ENCODE measurements at regions not wholly inside any gene's neighbourhood (a gene's known extent, or its start where the extent isn't known, plus 50 kb on each side); places are given as distances from the start of the nearest gene placed in this dataset.
"Not testable (repeated sequence)": the region's sequence is repeated elsewhere in the genome, so short reads cannot be mapped to it uniquely, and the experiment has no call there.

DNA sequence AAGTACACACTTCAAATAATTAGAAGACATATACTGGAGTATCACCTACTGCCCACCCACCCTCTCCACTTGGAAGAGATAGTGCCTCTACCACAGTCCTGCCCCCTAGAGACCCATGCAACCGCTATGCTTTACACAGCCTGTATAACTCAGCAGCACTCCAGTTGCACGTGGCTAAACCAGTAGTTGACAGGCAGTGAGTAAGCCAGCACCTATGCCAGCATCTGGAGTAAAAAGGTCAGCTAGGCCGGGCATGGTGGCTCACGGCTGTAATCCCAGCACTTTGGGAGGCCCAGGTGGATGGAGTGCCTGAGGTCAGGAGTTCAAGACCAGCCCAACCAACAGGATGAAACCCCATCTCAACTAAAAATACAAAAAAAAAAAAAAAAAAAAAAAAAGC is 356.4 kb downstream of the NR2F1-AS1 start:
- H3K27ac ChIP-seq = no peak overlapping the region
- TF ChIP-seq, protein P1, sequence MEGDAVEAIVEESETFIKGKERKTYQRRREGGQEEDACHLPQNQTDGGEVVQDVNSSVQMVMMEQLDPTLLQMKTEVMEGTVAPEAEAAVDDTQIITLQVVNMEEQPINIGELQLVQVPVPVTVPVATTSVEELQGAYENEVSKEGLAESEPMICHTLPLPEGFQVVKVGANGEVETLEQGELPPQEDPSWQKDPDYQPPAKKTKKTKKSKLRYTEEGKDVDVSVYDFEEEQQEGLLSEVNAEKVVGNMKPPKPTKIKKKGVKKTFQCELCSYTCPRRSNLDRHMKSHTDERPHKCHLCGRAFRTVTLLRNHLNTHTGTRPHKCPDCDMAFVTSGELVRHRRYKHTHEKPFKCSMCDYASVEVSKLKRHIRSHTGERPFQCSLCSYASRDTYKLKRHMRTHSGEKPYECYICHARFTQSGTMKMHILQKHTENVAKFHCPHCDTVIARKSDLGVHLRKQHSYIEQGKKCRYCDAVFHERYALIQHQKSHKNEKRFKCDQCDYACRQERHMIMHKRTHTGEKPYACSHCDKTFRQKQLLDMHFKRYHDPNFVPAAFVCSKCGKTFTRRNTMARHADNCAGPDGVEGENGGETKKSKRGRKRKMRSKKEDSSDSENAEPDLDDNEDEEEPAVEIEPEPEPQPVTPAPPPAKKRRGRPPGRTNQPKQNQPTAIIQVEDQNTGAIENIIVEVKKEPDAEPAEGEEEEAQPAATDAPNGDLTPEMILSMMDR (conservative IDR thresholded peaks at IDR 0.05) = no peak

DNA sequence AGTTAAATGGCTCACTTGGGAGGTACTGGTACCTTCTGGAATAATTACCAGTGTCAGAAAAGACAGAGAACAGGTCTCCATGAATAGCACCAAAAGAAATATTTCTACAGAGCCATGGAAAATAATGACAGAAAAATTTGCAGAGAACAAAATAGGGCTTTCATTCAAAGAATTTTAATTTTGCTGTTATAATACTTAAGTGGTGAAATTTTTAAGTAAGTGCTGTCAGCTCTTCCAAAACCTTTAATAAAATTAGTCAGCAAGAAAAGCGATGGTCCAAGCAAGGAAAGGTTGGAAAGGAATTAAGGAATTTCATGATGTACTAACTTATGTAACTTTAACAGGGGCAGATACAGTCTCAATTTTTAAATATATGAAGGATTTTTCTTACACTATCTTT is 359.2 kb downstream of the NR2F1-AS1 start:
- TF ChIP-seq, protein P1 (conservative IDR thresholded peaks at IDR 0.05) = no peak
- no peak overlapping the region for H3K27ac ChIP-seq

DNA sequence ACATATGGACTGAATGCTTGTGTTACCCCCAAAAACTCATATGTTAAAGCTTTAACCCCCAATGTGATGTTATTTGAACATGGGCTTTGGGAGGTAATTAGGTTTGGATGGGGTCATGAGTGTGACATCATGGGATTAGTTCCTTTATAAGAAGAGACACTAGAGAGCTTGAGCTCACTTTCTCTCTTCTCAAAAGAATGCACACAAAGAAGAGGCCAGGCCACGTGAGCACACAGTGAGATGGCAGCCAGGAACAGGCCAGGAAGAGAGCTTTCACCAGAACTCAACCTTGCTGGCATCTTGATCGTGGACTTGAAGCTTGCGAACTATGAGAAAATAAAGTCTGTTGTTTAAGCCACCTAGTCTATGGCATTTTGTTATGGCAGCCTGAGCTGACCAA is 360.6 kb downstream of the NR2F1-AS1 start:
- TF ChIP-seq, protein P1 (conservative IDR thresholded peaks at IDR 0.05) = no peak
- no peak overlapping the region for H3K27ac ChIP-seq

GRCh38 chr5:93219641-93220145 is 361.3 kb downstream of the NR2F1-AS1 start:
- TF ChIP-seq, protein P1 (conservative IDR thresholded peaks at IDR 0.05) = no peak
- H3K27ac ChIP-seq = no peak overlapping the region

DNA sequence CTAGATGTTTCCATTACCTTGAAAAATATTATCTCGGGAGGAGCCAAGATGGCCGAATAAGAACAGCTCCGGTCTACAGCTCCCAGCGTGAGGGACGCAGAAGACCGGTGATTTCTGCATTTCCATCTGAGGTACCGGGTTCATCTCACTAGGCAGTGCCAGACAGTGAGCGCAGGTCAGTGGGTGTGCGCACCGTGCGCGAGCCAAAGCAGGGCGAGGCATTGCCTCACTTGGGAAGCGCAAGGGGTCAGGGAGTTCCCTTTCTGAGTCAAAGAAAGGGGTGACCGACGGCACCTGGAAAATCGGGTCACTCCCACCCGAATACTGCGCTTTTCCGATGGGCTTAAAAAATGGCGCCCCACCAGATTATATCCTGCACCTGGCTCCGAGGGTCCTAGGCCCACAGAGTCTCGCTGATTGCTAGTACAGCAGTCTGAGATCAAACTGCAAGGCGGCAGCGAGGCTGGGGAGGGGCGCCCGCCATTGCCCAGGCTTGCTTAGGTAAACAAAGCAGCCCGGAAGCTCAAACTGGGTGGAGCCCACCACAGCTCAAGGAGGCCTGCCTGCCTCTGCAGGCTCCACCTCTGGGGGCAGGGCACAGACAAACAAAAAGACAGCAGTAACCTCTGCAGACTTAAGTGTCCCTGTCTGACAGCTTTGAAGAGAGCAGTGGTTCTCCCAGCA is 367.8 kb downstream of the NR2F1-AS1 start:
- H3K27ac ChIP-seq = not testable (repeated sequence)

DNA sequence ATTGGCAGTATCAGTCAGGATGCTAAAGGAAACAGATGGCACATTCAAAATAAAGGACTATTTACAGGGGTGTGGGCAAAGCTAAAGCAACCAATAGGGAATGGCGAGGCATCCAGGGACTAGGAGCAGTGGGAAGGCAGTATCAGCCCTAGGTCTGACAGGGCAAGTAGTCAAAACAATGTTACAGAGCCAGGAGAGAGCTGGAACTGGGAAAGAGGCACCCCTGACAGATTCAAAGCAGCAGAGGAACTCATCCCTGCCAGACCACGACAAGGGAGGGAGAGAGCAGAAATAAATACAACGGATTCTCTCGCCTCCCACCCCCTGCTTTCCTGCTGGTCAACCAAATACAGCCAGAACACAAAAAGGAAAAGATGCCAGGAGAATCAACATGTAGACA is 371.5 kb downstream of the NR2F1-AS1 start:
- TF ChIP-seq, protein P1 (conservative IDR thresholded peaks at IDR 0.05) = no peak
- H3K27ac ChIP-seq = no peak overlapping the region

DNA sequence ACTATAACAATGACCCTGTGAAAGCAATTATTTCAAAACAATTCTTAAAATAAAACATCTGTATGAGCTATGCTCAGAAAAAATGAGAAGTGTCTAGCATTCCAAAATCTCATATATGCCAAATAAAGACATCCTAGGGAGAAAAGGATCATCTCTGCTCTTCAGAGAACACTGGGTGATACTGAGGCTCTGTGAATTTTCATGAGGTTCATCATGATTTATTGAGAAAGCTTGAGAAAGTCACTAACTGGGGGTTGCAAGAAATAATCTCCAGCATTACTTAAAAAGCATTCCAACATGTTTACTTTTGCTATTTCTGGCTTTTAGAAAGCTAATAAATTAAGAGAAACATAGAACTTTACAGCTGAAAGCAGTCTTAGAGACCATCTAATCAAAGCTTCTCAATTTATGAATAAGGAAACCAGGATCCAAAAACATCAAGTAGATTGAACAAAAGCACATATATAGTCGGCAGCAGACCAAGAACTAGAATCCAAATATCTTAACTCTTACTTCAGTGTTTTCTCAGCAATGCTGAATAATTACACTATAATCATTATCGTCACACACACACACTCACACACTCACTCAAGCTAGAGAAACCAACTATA is 372.8 kb downstream of the NR2F1-AS1 start:
- H3K27ac ChIP-seq = no peak overlapping the region

More for the DNA sequence above, 372.8 kb downstream of the NR2F1-AS1 start:
- TF ChIP-seq, protein P1 (conservative IDR thresholded peaks at IDR 0.05) = no peak
